ENCODE measurements at regions not wholly inside any gene's neighbourhood (a gene's known extent, or its start where the extent isn't known, plus 50 kb on each side); places are given as distances from the start of the nearest gene placed in this dataset.

- TF ChIP-seq, protein P1, sequence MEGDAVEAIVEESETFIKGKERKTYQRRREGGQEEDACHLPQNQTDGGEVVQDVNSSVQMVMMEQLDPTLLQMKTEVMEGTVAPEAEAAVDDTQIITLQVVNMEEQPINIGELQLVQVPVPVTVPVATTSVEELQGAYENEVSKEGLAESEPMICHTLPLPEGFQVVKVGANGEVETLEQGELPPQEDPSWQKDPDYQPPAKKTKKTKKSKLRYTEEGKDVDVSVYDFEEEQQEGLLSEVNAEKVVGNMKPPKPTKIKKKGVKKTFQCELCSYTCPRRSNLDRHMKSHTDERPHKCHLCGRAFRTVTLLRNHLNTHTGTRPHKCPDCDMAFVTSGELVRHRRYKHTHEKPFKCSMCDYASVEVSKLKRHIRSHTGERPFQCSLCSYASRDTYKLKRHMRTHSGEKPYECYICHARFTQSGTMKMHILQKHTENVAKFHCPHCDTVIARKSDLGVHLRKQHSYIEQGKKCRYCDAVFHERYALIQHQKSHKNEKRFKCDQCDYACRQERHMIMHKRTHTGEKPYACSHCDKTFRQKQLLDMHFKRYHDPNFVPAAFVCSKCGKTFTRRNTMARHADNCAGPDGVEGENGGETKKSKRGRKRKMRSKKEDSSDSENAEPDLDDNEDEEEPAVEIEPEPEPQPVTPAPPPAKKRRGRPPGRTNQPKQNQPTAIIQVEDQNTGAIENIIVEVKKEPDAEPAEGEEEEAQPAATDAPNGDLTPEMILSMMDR (IDR thresholded peaks at IDR 0.05) = peak in 2 of 3 donors; percentile 30
- no peak for TF ChIP-seq POLR2A (IDR thresholded peaks at IDR 0.05)
Observed at GRCh38 chrX:82218361-82218760, 1016.5 kb downstream of the SH3BGRL start.
